GM12864 (cell line): ENCODE measurements at regions not wholly inside any gene's neighbourhood (a gene's known extent, or its start where the extent isn't known, plus 50 kb on each side); places are given as distances from the start of the nearest gene placed in this dataset.
"Not testable (repeated sequence)": the region's sequence is repeated elsewhere in the genome, so short reads cannot be mapped to it uniquely, and the experiment has no call there.

Source experiments
- DNase-seq: peaks from one replicate; pipeline ENCODE4 v3.0.0-alpha.2; 2011; ENCODE audit warnings: low read depth
- H3K4me3 ChIP-seq: 2 replicates; pipeline ENCODE4 v1.5.1; 2011; ENCODE audit warnings: mild to moderate bottlenecking, low read depth, low read length, control low read depth
- CTCF ChIP-seq: IDR thresholded peaks from 2 replicates; pipeline ENCODE4 v1.5.1; 2011; ENCODE audit warnings: low read depth, mild to moderate bottlenecking, moderate library complexity, low read length, control low read depth, inconsistent platforms; ENCODE audit errors: missing control alignments

- H3K4me3 ChIP-seq: no peak overlapping the region
- no peak for DNase-seq
- TF ChIP-seq CTCF: no peak
Observed at GRCh38 chr3:6467186-6467585, 393.7 kb upstream of the GRM7 start.

GRCh38 chr3:6468589-6468988 lies 392.3 kb upstream of the GRM7 start:
- TF ChIP-seq CTCF: no peak
- no peak for DNase-seq
- H3K4me3 ChIP-seq: no peak overlapping the region

- H3K4me3 ChIP-seq: no peak overlapping the region
- no peak for DNase-seq
- TF ChIP-seq CTCF: no peak
Observed at GRCh38 chr3:6471744-6472143, 389.2 kb upstream of the GRM7 start.

GRCh38 chr3:6490487-6491327 lies 370.2 kb upstream of the GRM7 start:
- H3K4me3 ChIP-seq, DNase-seq: not testable (repeated sequence)

- TF ChIP-seq CTCF: no peak
- no peak overlapping the region for H3K4me3 ChIP-seq
- no peak for DNase-seq
Observed at GRCh38 chr3:6491768-6492167, 369.1 kb upstream of the GRM7 start.

- no peak for TF ChIP-seq CTCF
- no peak for DNase-seq
- no peak overlapping the region for H3K4me3 ChIP-seq
Observed at GRCh38 chr3:6492306-6492705, 368.6 kb upstream of the GRM7 start.

GRCh38 chr3:6498944-6499343 lies 362.0 kb upstream of the GRM7 start:
- not testable (repeated sequence) for DNase-seq, H3K4me3 ChIP-seq

GRCh38 chr3:6504347-6504746 lies 356.6 kb upstream of the GRM7 start:
- TF ChIP-seq CTCF: no peak
- no peak overlapping the region for H3K4me3 ChIP-seq
- no peak for DNase-seq
